HAP-1 (cell line): ENCODE measurements at regions not wholly inside any gene's neighbourhood (a gene's known extent, or its start where the extent isn't known, plus 50 kb on each side); places are given as distances from the start of the nearest gene placed in this dataset.
"Not testable (repeated sequence)": the region's sequence is repeated elsewhere in the genome, so short reads cannot be mapped to it uniquely, and the experiment has no call there.

Experiments used
- DNase-seq, 2 experiments: peaks; one replicate each; pipeline ENCODE4 v3.0.0-alpha.2; 2016 to 2020; ENCODE audit warnings: low spot score in 2 of 2
- H3K27me3 ChIP-seq: fragments of 250-450 bp; sonication (Bioruptor Pico); 2 replicates; pipeline ENCODE4 v1.5.1; 2020; ENCODE audit warnings: low read depth, mild to moderate bottlenecking, moderate library complexity
- H3K36me3 ChIP-seq: fragments of 250-450 bp; sonication (Bioruptor Pico); replicated peaks from 2 replicates; pipeline ENCODE4 v1.5.1; 2020; ENCODE audit warnings: mild to moderate bottlenecking
- H3K4me1 ChIP-seq: fragments of 250-450 bp; sonication (Bioruptor Pico); 2 replicates; pipeline ENCODE4 v1.5.1; 2020; ENCODE audit warnings: mild to moderate bottlenecking
- H3K4me3 ChIP-seq: fragments of 250-450 bp; sonication (Bioruptor Pico); 2 replicates; pipeline ENCODE4 v1.5.1; 2020; ENCODE audit warnings: mild to moderate bottlenecking, moderate library complexity
- H3K9me3 ChIP-seq: fragments of 250-450 bp; sonication (Bioruptor Pico); 2 replicates; pipeline ENCODE4 v1.5.1; 2020; ENCODE audit warnings: mild to moderate bottlenecking, moderate library complexity
- in situ Hi-C: fragments of 300-500 bp; cut with MboI; formaldehyde crosslinking; loops from 3 replicates; pipeline ENCODE4 v1.14.3; 2020; ENCODE audit warnings: low sequenced_read_pairs, inconsistent platforms, mixed read lengths

- no peak for DNase-seq
- in situ Hi-C loops = no loop called here
- H3K9me3 ChIP-seq = no peaks in the 10 kb centered on the region
- no peaks in the 10 kb centered on the region for H3K4me1 ChIP-seq
- H3K27me3 ChIP-seq = no peaks in the 10 kb centered on the region
- no peak overlapping the region for H3K4me3 ChIP-seq
- no peaks in the 10 kb centered on the region for H3K36me3 ChIP-seq
Observed at GRCh38 chr6:163877877-163878639, 463.5 kb downstream of the QKI start.

- Histone ChIP-seq H3K4me3 (no peak overlapping the region), H3K27me3 (no peaks in the 10 kb centered on the region), H3K36me3 (no peaks in the 10 kb centered on the region), H3K9me3 (no peaks in the 10 kb centered on the region), H3K4me1 (no peaks in the 10 kb centered on the region)
- no peak for DNase-seq
- in situ Hi-C loops = no loop called here
Observed at GRCh38 chr6:163876391-163876790, 461.9 kb downstream of the QKI start.

DNA sequence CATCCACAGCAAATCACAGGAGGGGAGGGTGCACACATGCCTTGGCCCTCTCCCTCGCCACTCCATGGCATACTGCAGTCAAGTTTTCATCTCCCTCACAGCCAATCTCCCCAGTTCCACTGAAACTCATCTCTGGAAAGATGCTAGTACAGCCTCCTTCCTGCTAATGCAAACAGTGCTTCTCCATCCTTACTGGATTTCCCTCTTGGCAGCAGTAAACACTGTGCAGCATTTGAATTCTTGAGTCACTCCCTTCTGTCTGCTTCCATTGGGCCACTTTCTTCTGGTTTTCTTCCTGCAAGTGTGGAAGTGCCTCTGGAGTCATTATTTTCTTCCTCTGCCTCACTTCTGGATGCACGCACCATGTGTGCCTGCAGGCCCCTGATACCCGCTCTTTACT is 460.3 kb downstream of the QKI start:
- Histone ChIP-seq H3K36me3 (no peaks in the 10 kb centered on the region), H3K27me3 (no peaks in the 10 kb centered on the region), H3K4me1 (no peaks in the 10 kb centered on the region), H3K9me3 (no peaks in the 10 kb centered on the region), H3K4me3 (no peak overlapping the region)
- DNase-seq = no peak
- in situ Hi-C loops = no loop called here

- Histone ChIP-seq H3K36me3 (no peaks in the 10 kb centered on the region), H3K4me3 (no peak overlapping the region), H3K9me3 (no peaks in the 10 kb centered on the region), H3K27me3 (no peaks in the 10 kb centered on the region), H3K4me1 (no peaks in the 10 kb centered on the region)
- DNase-seq = no peak
- in situ Hi-C loops = no loop called here
Observed at GRCh38 chr6:163872335-163872734, 457.8 kb downstream of the QKI start.

DNA sequence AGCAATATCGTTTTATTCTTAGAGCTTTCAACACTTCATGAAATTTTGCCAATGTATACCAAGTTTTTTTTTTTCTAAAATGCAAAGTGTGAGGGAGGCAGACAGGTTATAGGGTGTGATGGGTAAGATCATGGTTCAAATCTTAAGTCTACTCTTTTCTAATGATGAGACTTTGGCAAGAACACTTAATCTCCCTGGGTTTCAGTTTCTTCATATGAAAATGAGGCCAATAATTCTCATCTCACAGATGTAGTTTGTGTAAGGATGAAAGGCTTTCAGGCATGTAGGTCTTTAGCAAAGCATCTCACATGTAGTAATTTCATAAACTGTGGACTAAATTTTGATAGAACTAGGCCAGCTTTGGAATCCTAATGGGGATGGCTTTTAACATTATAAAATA is 457.1 kb downstream of the QKI start:
- H3K9me3 ChIP-seq = no peaks in the 10 kb centered on the region
- no peak overlapping the region for H3K4me3 ChIP-seq
- in situ Hi-C loops = no loop called here
- H3K27me3 ChIP-seq = no peaks in the 10 kb centered on the region
- no peak for DNase-seq
- no peaks in the 10 kb centered on the region for H3K36me3 ChIP-seq
- no peaks in the 10 kb centered on the region for H3K4me1 ChIP-seq

DNA sequence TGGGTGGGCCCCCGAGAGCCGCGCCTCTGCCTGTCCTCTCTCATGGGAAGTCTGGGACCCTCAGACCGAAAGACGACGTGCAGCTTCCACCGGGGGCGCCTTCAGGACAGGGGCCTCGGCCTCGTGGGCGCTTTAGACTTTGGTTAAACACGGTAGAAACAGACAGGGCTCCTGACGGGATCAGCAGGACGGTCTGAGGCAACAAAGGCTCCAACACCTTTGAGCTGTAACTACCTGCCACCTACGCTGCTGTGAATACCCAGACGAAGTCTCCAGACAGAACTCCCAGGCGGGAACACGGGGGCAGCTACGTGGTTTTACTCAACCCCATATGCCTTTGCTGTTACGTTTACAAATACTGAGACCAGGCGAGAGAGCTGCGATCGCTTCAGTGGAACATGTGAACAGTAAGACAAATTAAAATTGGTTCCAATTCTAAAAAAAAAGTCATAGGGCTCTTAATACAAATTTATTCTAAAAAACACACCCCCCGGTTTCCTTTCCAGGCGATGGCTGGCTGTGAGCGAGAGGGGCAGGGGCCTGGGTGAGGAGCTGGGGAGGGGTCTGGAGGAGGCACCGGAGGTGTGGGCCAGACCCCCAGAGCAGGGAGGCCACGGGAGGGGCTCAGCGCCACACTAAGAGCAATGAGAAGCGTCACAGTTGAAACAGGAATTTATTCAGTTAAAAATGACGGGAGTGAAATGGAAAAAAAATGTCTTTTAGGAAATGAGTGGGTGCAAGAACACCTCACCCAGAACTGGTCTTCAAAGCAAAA is 453.2 kb downstream of the QKI start:
- in situ Hi-C loops = no loop called here
- no peak for DNase-seq

DNA sequence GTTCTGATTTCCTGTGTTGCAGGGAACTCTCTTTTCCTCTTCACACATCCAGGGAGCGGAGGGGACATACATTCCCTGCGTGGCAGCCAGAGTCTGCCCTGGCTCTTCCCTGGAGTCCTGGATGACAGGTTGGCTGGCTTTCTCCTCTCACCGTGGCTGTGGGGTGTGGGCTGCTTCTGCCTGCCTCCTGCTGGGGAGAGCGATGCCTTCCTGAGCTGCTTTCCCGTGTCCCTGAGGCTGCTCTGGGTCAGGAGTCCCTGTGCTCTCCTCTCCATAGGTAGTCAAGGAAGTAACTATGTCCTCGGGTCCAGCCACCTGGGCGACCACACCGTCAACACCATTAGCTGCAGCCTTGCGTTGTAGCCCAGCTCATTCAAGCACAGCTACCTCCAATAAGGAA is 451.7 kb downstream of the QKI start:
- Histone ChIP-seq H3K4me3 (no peak overlapping the region), H3K36me3 (no peaks in the 10 kb centered on the region), H3K9me3 (no peaks in the 10 kb centered on the region), H3K27me3 (no peaks in the 10 kb centered on the region), H3K4me1 (no peaks in the 10 kb centered on the region)
- in situ Hi-C loops = no loop called here
- no peak for DNase-seq

More for the DNA sequence above, 453.2 kb downstream of the QKI start:
- Histone ChIP-seq H3K36me3 (no peaks in the 10 kb centered on the region), H3K9me3 (no peaks in the 10 kb centered on the region), H3K27me3 (no peaks in the 10 kb centered on the region), H3K4me1 (no peaks in the 10 kb centered on the region), H3K4me3 (no peak overlapping the region)

GRCh38 chr6:163863565-163863964 is 449.0 kb downstream of the QKI start:
- Histone ChIP-seq H3K27me3 (no peaks in the 10 kb centered on the region), H3K4me1 (peaks cover 9% of the 10 kb centered on the region), H3K4me3 (no peak overlapping the region), H3K9me3 (no peaks in the 10 kb centered on the region), H3K36me3 (no peaks in the 10 kb centered on the region)
- in situ Hi-C loops = no loop called here
- no peak for DNase-seq

GRCh38 chr6:163862701-163863100 is 448.2 kb downstream of the QKI start:
- Histone ChIP-seq H3K4me3 (no peak overlapping the region), H3K36me3 (no peaks in the 10 kb centered on the region), H3K4me1 (peaks cover 9% of the 10 kb centered on the region), H3K9me3 (no peaks in the 10 kb centered on the region), H3K27me3 (no peaks in the 10 kb centered on the region)
- in situ Hi-C loops = no loop called here
- DNase-seq = no peak

DNA sequence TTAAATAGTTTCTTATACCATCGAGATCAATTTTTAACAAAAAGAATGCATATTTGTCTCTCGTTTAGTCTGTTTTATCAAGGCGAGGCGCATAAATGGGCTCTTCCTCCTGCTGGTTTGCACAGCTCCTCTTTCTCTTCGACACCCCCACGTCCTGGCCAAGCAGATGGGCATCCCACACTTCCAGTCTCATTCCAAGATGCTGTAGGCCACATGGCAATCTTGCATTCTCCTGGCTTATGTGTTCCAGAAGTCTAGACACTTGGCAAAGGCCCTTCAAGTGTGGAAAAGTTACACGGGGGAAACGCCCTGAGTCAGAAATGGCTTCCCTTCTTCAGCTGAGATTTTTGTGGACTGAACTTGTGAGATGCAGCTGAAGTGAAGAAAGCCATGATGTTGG is 447.1 kb downstream of the QKI start:
- H3K4me1 ChIP-seq = peaks cover 9% of the 10 kb centered on the region
- in situ Hi-C loops = no loop called here
- no peaks in the 10 kb centered on the region for H3K9me3 ChIP-seq
- H3K4me3 ChIP-seq = no peak overlapping the region
- H3K27me3 ChIP-seq = no peaks in the 10 kb centered on the region
- DNase-seq = no peak
- no peaks in the 10 kb centered on the region for H3K36me3 ChIP-seq

DNA sequence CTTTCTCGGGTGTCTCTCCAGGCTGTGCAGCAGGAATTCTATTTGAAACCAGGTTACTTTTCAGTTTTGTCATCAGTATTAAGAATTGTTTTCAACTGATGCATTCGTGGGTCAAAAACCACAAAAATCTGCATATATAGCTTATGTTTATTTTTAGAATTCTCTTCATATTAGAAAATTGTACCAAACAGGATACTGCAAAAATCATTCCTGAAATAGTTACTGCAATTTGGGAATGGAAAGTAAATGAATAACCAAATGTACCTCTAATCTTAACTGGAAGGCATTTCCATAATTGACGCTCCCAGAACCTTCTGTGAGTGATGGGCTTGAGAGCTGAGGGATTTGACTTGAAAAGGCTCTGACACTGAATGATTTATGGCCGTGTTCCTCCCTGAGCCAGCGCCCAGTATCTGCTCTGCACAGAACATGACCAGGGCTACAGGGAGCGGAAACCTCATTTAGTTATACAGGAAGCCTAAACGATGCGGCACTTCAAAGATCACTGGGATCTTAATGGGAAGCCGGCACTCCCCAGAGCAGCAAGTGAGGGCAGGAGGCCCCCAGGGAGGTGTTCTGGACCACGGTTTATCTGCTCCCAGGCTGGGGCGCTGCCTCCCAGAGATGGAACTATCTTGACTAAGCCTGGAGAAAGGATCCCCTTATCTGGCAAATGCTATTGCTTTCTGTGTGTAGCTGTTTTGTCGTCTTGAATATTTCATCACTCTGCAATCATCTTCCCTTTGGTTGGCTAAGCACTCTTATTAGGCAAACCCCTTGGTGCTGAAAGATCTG is 446.0 kb downstream of the QKI start:
- Histone ChIP-seq H3K9me3 (no peaks in the 10 kb centered on the region), H3K36me3 (no peaks in the 10 kb centered on the region), H3K27me3 (no peaks in the 10 kb centered on the region), H3K4me1 (peaks cover 9% of the 10 kb centered on the region), H3K4me3 (no peak overlapping the region)
- peak; percentile 40 to 50 for DNase-seq
- in situ Hi-C loops = no loop called here

GRCh38 chr6:163858870-163859269 is 444.4 kb downstream of the QKI start:
- DNase-seq, H3K4me3 ChIP-seq, in situ Hi-C loops, H3K9me3 ChIP-seq, H3K36me3 ChIP-seq, H3K27me3 ChIP-seq, H3K4me1 ChIP-seq: not testable (repeated sequence)

DNA sequence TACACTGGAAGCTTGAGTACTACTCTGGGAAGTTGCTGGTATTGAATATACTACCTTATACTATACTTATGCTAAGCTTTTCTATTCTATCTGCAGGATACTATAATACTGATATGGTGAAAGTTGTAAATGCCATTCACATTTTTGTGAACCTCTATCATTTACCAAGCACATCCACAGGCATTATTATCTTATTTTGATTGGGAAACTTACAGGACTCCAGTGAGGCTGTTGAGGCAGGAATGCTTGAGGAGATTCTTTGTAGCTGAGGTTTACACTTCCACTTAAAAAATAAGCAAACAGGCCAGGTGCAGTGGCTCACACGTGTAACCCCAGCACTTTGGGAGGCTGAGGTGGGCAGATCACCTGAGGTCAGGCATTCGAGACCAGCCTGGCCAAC is 442.9 kb downstream of the QKI start:
- no peaks in the 10 kb centered on the region for H3K9me3 ChIP-seq
- no peak overlapping the region for H3K4me3 ChIP-seq
- no peaks in the 10 kb centered on the region for H3K36me3 ChIP-seq
- H3K27me3 ChIP-seq = no peaks in the 10 kb centered on the region
- H3K4me1 ChIP-seq = peaks cover 9% of the 10 kb centered on the region
- no peak for DNase-seq
- in situ Hi-C loops = no loop called here

- no peak for DNase-seq
- in situ Hi-C loops = no loop called here
- Histone ChIP-seq H3K4me3 (no peak overlapping the region), H3K27me3 (no peaks in the 10 kb centered on the region), H3K9me3 (no peaks in the 10 kb centered on the region; the same call in 1 of the 2 replicates), H3K36me3 (no peaks in the 10 kb centered on the region), H3K4me1 (no peaks in the 10 kb centered on the region)
Observed at GRCh38 chr6:163850874-163851273, 436.4 kb downstream of the QKI start.
